ENCODE measurements at regions not wholly inside any gene's neighbourhood (a gene's known extent, or its start where the extent isn't known, plus 50 kb on each side); places are given as distances from the start of the nearest gene placed in this dataset.
"Not testable (repeated sequence)": the region's sequence is repeated elsewhere in the genome, so short reads cannot be mapped to it uniquely, and the experiment has no call there.

DNA sequence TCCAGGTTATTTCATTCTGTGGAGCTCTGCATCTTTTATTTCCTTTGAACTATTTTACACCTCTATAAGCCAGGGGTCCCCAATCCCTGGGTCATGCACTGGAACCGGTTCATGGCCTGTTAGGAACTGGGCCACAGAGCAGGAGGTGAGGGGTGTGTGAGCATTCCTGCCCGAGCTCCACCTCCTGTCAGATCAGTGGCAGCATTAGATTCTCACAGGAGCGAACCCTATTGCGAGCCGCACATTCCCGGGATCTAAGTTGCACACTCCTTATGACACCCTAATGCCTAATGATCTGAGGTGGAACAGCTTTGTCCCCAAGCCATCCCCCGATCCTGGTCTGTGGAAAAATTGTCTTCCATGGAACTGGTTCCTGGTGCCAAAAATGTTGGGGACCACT is 107.2 kb downstream of the TMEM121 start:
- DNase-seq (ENCODE audit: low spot score); FAIRE-seq: not testable (repeated sequence)

DNA sequence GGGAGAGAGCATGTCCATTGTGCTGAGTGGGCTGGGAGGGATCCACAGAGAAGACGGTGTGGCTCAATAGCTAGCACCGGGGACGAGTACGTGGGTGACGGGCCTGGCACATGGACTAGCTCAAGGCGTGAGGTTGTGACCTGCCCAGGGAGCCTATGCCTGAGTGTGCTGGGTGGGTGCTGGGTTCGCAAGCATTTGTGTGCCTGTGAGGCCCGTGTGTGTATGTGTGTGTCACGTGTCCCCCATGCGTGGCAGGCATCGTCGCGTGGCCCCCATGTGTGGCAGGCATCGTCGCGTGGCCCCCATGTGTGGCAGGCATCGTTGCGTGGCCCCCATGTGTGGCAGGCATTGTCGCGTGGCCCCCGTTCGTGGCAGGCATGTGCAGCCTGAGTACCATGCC is 109.2 kb downstream of the TMEM121 start:
- no peak for DNase-seq (ENCODE audit: low spot score)
- FAIRE-seq = no peak

DNA sequence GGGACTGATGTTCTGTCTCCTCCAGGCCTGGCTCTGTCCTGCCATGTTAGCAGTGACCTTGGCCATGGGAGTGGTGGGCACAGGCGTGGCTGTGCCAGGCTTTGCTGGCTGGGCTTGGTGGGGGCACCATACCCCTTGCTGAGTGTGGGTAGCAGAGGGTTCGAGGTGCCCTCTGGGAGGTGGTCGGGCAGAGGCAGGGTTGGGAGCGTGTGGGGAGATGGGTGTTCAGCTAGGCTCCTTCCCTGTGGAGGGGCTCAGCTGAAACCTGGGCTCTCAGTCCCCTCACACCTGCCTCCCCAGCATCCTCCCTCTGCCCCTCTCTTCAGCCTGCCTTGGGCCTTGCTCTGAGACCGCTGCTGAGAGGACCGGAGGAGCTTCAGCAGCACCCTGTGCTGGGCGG is 109.6 kb downstream of the TMEM121 start:
- FAIRE-seq; DNase-seq (ENCODE audit: low spot score): not testable (repeated sequence)

DNA sequence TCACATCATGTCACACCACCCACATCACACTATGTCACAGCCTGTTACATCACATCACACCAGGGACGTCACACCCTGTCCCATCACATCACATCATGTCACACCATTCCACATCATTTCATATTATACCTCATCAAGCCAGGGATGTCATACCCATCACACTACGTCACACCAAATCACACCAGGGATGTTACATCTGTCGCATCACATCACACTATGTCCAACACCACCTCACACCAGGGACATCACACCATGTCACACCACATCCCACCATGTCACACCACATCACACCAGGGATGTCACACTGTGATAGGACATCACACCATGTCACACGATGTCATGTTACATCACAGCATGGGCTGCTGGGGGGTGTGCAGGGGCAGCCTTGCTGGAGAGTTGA is 110.6 kb downstream of the TMEM121 start:
- FAIRE-seq = no peak
- no peak for DNase-seq (ENCODE audit: low spot score)

DNA sequence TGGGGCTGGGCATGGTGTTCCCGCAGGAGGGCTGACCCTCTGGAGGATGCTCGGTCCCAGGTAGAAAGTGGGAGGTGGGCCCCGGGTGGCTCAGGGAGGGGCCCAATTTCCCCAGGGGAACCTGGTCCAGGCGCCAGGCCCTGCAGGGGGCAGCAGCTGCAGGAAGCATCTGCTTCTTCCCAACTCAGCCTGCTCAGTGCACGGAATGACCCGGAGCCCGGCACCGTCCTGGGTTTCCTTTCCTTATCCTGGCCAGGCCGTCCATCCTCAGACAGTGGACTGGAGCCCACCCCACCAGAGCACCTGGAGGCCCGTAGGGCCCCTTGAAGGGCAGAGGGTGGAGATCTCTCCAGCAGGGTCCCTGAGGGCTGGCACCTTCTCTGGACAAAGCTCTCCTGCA is 111.0 kb downstream of the TMEM121 start:
- FAIRE-seq; DNase-seq (ENCODE audit: low spot score): not testable (repeated sequence)

DNA sequence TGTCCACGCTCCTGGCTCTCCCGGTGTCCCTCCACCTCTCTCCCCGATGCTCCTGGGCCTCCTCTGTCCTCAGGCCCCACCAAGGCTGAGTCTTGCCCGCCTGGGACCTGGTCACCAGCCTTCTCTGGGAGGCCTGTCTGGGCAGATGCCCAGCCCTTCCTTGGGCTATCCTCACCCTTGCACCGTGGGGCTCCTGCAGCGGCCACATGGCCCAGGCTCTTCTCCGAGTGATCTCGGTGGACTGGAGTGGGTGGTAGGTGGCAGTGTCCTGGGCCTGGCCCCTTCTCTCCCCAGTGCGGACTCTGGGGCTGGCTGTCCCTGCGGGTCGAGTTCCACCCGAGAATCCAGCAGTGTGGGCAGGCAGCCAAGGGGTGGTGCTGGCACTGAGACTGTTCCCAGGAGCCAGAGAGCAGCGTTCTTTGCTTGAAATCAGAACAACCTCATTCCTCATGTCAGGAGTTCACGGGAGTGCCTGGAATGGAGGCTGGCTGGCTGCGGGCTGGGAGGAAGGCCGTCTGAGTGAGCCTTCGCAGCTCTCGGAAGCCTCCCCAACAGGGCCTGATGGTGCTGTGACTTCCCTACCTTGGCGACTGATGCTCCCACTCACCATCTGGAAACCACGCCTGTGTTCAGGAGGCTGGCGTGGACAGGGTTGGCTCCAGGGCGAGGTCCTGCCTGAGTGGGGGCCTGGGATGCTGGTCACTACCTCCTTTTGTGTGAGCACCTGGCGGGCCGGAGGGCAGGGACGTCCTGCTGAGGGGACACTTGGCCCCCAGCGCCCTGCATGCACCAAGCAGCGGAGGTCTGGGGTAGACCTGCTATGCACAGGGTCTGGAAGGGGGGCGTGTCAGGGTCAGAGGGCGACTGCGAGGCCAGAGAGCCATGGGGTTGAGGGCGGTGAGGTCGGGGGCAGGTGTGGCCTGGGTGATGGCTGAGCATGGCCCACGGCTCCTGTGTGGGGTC is 113.9 kb downstream of the TMEM121 start:
- DNase-seq (ENCODE audit: low spot score); FAIRE-seq: not testable (repeated sequence)

DNA sequence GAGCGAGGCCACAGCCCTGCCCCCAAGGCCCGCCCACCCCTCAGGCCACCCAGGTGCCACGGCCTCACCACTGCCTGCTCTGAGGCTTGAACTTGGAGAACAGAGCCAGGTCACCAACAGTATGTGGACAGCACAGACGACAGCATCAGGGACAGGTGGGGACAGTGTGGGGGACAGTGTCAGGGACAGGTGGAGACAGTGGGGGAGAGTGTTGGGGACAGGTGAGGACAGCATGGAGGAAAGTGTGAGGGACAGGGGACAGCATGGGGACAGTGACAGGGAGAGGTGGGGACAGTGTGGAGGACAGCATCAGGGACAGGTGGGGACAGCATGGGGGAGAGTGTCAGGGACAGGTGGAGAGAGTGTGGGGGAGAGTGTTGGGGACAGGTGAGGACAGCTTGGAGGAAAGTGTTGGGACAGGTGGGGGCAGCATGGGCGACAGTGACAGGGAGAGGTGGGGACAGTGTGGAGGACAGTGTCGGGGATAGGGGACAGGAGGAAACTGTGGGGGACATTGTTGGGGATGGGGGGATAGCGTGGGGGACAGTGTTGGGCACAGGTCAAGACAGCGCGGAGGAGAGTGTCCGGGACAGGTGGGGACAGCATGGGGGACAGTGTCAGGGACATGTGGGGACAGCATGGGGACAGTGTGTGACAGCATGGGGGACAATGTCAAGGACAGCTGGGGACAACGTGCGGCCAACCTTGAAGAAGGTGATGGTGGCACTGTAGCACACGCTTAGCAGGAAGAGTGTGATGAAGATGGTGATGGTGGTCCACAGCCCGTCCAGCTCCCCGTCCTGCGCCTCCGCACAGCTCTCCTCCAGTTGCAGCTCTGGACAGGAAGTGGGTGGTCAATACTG is 114.9 kb downstream of the TMEM121 start:
- FAIRE-seq (no peak), DNase-seq (ENCODE audit: low spot score) (no peak)

DNA sequence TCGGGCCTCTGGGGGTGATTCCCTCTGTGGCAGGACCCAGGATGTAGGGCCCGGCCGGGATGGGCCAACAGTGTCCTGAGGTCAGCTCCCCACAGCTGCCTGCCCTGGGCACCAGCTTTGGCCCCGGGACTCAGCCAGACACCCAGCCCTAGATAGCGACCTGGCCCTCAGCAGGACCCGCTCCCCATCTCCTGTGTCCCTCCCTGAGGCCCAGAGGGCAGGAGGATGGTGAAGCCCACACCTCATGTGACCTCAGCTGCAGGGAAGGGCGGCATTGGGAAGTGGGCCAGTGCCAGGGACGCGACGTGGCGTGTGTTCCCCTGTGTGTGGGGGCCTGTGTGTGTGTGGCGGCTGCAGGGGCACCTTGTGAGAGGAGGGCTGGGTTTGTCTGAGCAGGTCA is 115.6 kb downstream of the TMEM121 start:
- peak; percentile 23 for FAIRE-seq
- not testable (repeated sequence) for DNase-seq (ENCODE audit: low spot score)

DNA sequence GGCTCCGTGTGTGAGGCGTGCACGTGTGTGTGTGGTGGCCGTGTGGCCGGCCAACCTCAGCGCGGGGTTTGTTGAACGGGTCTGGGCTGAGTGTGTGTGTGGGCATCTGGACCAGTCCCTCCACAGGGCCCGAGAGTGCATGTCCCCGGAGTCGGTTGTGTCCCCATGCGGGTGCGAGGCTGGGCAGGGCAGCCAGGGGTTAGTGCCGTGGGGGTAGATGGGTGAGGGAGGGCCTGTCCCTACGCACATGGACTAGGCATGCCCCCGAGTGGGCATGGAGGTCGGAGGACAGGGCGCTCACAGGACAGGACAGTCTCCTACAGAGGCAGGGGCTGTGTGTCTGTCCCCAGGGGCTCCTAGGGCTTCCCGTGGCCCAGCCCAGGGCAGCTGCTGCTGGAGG is 116.1 kb downstream of the TMEM121 start:
- FAIRE-seq; DNase-seq (ENCODE audit: low spot score): not testable (repeated sequence)

DNA sequence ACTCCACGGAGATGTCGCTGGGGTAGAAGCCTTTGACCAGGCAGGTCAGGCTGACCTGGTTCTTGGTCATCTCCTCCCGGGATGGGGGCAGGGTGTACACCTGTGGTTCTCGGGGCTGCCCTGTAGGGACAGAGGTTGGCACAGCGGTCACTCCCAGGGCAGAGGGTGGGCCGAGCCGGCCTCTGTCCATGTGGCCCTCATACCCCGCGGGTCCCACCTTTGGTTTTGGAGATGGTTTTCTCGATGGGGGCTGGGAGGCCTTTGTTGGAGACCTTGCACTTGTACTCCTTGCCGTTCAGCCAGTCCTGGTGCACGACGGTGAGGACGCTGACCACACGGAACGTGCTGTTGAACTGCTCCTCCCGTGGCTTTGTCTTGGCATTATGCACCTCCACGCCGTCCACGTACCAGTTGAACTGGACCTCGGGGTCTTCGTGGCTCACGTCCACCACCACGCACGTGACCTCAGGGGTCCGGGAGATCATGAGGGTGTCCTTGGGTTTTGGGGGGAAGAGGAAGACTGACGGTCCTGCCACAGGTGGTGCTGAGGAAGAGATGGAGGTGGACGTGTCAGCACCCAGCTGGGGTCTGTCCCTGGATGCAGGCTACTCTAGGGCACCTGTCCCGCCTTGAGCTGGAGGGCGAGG is 117.1 kb downstream of the TMEM121 start:
- FAIRE-seq; DNase-seq (ENCODE audit: low spot score): not testable (repeated sequence)

DNA sequence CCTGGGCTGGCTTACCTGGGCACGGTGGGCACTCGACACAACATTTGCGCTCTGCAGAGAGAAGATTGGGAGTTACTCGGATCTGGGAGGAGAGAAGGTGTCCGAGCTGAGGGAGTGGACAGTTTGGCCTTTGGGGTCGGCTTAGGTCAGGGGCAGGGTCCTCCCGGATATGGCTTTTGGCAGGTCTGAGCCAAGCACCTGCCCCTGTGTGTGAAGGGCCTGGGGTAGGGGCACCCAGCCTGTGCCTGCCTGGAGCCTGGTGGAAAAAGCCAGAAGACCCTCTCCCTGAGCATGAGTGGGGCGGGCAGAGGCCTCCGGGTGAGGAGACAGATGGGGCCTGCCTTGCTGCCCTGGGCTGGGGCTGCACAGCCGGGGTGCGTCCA is 117.7 kb downstream of the TMEM121 start:
- FAIRE-seq; DNase-seq (ENCODE audit: low spot score): not testable (repeated sequence)

DNA sequence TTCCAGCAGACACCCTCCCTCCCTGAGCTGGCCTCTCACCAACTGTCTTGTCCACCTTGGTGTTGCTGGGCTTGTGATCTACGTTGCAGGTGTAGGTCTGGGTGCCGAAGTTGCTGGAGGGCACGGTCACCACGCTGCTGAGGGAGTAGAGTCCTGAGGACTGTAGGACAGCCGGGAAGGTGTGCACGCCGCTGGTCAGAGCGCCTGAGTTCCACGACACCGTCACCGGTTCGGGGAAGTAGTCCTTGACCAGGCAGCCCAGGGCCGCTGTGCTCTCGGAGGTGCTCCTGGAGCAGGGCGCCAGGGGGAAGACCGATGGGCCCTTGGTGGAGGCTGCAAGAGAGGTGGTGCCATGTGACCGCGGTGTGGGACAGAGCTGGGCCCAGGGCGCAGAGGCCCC is 118.1 kb downstream of the TMEM121 start:
- FAIRE-seq; DNase-seq (ENCODE audit: low spot score): not testable (repeated sequence)

DNA sequence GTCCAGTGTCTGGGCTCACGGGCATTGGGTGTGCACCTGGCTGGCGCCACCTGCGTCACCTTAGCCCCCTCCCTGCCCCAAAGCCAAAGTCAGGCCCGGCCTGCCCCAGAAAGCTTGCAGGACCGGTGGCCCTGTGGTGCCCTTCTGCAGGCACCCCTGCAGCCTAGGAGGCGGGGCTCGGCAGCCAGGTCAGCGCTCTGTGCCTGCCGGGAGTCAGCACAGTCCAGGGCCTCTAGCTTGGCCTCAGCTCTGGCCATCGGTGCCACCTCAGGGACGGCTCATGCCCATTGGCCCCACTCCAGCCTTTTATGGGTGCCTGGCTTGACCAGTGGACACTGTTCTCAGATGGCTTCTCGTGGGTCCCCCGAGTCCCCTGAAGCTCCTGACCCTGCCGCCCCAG is 118.5 kb downstream of the TMEM121 start:
- not testable (repeated sequence) for FAIRE-seq; DNase-seq (ENCODE audit: low spot score)

DNA sequence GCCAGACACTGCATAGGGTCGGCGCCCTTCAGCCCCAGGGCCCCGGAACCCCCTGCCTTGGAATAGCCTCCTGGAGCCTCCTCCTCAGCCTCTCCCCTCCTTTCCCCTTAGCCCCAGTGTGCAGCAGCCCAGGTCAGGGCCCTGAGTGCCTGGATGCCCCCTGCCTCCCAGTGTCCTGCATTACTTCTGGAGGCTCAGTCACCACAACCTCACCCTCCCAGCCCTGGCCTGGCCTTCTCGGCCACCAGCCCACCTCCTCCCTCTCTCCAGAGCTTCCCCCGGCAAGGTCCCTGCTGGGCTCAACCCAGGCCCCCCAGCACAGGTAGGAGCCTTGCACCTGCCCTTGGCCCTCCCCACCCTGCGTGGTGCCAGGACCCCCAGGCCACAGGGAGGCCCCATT is 119.0 kb downstream of the TMEM121 start:
- FAIRE-seq = not testable (repeated sequence)

DNA sequence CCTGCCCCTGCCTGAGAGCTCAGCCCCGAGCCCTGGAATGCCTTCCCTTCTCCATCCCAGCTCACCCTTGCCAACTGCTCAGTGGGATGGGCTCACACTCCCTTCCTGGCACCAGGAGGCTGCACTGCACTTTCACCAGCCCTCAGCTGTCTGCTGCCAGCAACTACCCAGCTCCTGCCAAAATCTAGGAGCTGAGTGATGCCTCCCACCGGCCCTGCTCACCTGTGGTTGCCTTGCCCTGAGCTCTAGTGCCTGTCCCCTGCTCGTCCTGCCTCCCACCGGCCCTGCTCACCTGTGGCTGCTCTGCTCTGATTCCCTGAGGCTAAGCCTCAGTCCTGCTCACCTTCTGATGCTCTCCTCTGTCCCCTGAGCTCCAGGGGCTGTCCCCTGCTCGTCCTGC is 119.8 kb downstream of the TMEM121 start:
- FAIRE-seq = no peak

More for the DNA sequence above, 119.0 kb downstream of the TMEM121 start:
- DNase-seq (ENCODE audit: low spot score) = not testable (repeated sequence)

DNA sequence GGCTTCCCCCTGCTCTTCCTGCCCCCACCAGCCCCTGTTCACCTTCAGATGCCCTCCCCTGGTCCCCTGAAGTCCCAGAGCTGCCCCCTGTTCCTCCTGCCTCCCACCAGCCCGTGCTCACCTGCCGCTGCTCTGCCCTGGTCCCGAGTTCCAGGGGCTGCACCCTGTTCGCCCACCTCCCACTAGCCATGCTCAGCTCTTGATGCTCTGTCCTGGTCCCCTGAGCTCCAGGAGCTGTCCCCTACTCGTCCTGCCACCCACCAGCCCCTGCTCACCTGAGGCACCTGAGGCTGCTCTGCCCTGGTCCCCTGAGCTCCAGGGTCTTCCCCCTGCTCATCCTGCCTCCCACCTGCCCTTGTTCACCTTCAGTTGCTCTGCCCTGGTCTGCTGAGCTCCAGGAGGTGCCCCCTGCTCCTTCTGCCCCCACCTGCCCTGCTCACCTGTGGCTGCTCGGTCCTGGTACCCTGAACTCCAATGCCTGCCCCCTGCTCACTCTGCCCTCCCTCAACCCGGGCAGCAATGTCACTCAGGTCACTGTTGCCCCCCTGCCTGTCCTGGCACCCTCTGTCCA is 120.4 kb downstream of the TMEM121 start:
- not testable (repeated sequence) for FAIRE-seq; DNase-seq (ENCODE audit: low spot score)

More for the DNA sequence above, 119.8 kb downstream of the TMEM121 start:
- no peak for DNase-seq (ENCODE audit: low spot score)

DNA sequence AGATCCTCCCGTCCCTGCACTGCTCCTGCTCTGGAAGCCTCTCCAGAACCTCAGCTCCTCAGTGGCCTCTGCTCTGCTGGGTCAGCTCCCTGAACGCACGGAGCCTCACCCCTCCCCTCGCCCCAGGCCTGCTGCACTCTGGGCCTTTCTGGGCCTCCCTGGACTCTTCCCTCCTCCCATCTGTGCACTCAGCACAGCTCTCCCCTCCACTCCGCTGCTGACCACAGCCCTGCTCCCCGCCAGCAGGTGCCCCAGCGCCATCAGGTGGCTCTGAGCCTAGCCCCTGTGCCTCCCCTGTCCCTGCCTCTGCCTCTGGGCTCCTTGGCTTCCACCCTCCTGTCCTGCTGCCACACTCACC is 121.0 kb downstream of the TMEM121 start:
- not testable (repeated sequence) for DNase-seq (ENCODE audit: low spot score); FAIRE-seq

DNA sequence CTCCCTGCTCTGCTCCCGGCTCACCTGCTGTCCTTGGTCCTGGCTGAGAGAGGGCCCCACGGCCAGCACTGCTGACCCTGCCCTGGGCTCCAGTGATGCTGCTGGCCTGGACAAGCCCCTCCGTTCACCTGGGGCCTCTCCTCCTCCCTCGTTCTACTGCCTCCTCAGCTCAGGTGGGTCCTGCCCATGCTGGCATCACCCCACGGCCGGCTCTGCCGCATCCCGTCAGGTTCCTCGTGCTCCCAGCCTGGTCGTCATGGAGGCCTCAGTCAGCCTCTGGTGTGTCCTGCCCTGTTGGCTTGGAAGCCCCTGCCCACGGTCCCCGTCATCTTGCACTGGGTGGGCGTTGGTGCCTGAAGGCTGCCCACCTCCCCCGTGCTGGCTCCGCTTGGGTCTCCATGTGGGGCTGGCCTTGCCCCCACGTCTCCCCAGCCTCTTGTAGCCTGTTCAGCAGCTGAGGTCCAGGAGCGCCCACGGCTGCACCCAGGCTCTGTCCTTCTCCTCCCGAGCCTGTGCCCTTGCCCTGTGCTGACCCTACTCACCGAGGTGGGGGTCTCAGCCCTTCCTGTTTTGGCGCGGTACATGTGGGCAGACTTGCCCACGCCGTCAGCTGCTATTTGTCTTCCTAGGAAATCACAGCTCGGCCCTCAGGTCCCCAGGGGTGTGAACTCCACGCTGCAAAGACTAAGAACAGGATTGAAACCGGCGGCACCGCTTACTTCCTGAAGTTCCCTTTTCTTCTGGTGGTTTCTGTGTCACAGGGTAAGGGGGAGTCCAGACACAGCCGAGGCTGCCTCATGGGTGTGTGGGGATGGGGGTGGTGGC is 121.6 kb downstream of the TMEM121 start:
- no peak for DNase-seq (ENCODE audit: low spot score)
- no peak for FAIRE-seq

DNA sequence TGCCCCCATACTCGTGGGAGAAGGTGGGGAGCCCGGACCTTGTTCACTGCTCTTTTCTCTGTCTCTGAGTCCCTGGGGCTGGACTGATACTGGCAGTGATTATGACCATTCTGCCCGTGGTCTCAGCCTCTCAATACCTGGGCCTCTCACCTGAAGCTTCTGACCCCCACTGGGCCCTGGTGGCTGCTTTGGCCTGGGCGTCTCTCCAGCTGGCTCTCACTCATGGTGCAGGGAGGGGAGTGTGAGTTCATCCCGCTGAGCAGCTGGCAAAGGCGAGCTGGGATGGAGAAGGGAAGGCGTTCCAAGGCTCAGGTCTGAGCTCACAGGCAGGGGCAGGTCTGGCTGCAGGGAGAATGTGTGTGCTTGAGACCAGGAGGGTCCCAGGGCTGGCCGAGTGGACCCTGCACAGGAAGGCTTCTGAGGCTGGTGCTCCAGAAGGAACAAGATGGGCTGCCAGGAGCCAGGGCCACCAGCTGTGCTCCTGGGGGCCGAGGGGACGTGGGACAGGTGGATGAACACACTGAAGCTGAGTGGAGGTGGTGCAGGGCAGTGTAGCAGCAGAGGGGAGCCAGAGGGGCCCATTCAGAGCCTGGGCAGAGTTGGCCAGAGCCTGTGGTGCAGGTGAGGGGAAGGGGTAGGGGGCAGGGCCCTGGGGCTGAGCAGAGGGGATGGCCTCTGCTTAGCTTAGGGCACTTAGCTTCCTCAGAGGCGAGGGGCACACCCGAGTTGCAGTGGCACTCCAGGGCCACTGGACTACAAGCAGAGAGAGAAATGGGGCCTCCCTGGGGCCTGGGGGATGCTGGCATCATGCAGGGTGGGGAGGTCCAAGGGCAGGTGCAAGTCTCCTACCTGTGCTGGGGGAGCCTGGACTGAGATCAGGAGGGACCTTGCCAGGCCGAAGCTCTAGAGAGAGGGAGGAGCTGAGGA is 122.5 kb downstream of the TMEM121 start:
- DNase-seq (ENCODE audit: low spot score); FAIRE-seq: not testable (repeated sequence)

Data from urothelium cell line (cell line).